ENCODE measurements at regions not wholly inside any gene's neighbourhood (a gene's known extent, or its start where the extent isn't known, plus 50 kb on each side); places are given as distances from the start of the nearest gene placed in this dataset.
"Not testable (repeated sequence)": the region's sequence is repeated elsewhere in the genome, so short reads cannot be mapped to it uniquely, and the experiment has no call there.

DNA sequence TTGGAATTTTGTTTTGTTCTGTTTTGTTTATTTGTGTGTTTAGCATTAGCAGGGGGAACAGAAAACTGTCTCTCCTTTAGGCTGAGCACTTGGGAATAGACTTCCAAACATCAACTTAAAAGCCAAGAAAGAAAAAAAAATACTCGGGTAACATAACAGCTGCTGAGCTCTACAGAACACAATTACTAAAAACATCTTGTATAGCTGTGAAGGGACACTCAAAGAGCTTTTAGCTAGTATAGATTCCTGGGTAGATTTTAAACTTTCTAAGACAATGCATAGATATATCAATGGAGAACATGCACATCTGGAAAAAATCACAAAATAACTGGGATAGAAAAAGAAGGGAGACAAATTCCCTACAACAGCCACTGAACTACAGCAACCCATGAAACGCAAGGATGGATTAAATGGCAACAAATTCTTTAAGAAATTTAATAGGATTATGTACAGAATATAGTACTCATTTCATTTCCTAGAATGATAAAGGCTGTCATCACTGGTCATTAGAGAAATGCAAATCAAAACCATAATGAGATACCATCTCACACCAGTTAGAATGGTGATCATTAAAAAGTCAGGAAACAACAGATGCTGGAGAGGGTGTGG, 174.3 kb upstream of the KRR1 start:
- Histone ChIP-seq H3K27ac (ENCODE audit: extremely low read depth, low read depth, low read length) (no peak overlapping the region), H3K9me3 (ENCODE audit: control insufficient read depth, insufficient read depth, low read depth, low read length) (no peaks in the 10 kb centered on the region), H3K36me3 (ENCODE audit: control insufficient read depth in 2 of 2, insufficient read depth in 1 of 2, low read length in 2 of 2) (no peaks in the 10 kb centered on the region), H3K4me3 (ENCODE audit: low read depth, low read length) (no peak overlapping the region), H3K4me1 (ENCODE audit: control insufficient read depth, insufficient read depth, low read length) (no peaks in the 10 kb centered on the region)
- ChIA-PET POLR2A (no interaction called here), CTCF (no interaction called here)
- no peak for TF ChIP-seq ZNF768 (tag by site-specific recombination; IDR thresholded peaks at IDR 0.05)
- TF ChIP-seq HOXA7 (CRISPR knock-in tag; IDR thresholded peaks at IDR 0.05; ENCODE audit: borderline replicate concordance), result no peak
- TF ChIP-seq, protein P1, sequence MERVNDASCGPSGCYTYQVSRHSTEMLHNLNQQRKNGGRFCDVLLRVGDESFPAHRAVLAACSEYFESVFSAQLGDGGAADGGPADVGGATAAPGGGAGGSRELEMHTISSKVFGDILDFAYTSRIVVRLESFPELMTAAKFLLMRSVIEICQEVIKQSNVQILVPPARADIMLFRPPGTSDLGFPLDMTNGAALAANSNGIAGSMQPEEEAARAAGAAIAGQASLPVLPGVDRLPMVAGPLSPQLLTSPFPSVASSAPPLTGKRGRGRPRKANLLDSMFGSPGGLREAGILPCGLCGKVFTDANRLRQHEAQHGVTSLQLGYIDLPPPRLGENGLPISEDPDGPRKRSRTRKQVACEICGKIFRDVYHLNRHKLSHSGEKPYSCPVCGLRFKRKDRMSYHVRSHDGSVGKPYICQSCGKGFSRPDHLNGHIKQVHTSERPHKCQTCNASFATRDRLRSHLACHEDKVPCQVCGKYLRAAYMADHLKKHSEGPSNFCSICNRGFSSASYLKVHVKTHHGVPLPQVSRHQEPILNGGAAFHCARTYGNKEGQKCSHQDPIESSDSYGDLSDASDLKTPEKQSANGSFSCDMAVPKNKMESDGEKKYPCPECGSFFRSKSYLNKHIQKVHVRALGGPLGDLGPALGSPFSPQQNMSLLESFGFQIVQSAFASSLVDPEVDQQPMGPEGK (tag by site-specific recombination; IDR thresholded peaks at IDR 0.05), result no peak
- TF ChIP-seq GLI2 (tag by site-specific recombination; IDR thresholded peaks at IDR 0.05; ENCODE audit: borderline replicate concordance, low read depth), result no peak
- TF ChIP-seq, protein P2, sequence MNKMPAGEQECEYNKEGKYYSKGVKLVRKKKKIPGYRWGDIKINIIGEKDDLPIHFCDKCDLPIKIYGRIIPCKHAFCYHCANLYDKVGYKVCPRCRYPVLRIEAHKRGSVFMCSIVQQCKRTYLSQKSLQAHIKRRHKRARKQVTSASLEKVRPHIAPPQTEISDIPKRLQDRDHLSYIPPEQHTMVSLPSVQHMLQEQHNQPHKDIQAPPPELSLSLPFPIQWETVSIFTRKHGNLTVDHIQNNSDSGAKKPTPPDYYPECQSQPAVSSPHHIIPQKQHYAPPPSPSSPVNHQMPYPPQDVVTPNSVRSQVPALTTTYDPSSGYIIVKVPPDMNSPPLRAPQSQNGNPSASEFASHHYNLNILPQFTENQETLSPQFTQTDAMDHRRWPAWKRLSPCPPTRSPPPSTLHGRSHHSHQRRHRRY (tag by site-specific recombination; IDR thresholded peaks at IDR 0.05), result no peak
- TF ChIP-seq ZNF157 (tag by site-specific recombination; IDR thresholded peaks at IDR 0.05), result no peak
- no peak for TF ChIP-seq TCF7L2 (IDR thresholded peaks at IDR 0.05; ENCODE audit: borderline replicate concordance, low read depth, low read length)
- TF ChIP-seq ZNF843 (tag by site-specific recombination; IDR thresholded peaks at IDR 0.05), result no peak
- no peak for TF ChIP-seq ZNF521 (tag by site-specific recombination; IDR thresholded peaks at IDR 0.05)
- TF ChIP-seq ZNF112 (tag by site-specific recombination; IDR thresholded peaks at IDR 0.05), result no peak

DNA sequence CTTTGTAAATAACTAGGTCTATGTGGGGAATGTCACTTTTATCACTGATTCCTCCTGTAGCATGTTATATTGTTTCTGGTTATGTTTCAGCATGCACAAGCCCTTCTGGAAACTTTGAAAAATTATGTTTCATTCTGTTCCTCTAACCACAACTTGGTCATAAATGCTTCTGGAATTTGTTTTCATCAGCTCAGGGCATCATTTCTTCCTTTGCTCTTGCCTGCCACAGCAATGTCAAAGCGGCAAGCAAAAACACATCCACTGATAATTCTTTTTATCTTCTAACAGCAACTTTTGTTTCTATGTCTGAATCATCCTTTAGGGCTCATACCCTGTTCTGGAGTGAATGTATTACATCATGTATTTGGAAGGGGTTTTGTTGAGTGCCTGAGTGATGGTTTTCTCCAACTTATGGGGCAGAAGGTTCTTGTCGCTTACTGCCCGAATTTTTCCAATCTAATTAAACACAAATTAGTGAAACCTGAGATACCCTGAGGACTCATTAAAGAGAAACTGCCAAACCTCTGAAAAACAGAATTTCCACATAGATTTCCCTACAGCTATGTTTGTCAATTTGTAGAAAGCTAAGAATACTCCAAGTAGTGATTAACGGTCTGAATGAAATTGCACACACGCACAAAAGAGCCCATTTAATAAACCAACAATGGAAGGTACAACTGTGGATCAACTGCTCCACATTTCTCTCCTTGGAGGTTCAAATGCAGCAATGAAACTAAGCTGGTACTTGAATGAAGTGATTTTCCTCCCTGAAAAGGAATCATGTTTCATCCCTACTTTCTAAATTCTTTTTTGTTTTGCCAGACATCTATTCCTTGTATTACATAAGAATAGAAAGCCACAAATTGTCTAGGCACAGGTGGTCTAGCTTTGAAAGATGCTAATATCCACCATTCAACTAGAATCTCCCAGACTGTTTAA, 173.5 kb upstream of the KRR1 start:
- ChIA-PET POLR2A (no interaction called here), CTCF (interaction anchor here (0.7 kb wide), 1 partner anchor 60 kb away, joined by 3 read pairs; no protein-coding TSS in a partner anchor)
- Histone ChIP-seq H3K36me3 (ENCODE audit: control insufficient read depth in 2 of 2, insufficient read depth in 1 of 2, low read length in 2 of 2) (no peaks in the 10 kb centered on the region), H3K9me3 (ENCODE audit: control insufficient read depth, insufficient read depth, low read depth, low read length) (no peaks in the 10 kb centered on the region), H3K27ac (ENCODE audit: extremely low read depth, low read depth, low read length) (no peak overlapping the region), H3K4me1 (ENCODE audit: control insufficient read depth, insufficient read depth, low read length) (no peaks in the 10 kb centered on the region), H3K4me3 (ENCODE audit: low read depth, low read length) (no peak overlapping the region)
- TF ChIP-seq, protein P3, sequence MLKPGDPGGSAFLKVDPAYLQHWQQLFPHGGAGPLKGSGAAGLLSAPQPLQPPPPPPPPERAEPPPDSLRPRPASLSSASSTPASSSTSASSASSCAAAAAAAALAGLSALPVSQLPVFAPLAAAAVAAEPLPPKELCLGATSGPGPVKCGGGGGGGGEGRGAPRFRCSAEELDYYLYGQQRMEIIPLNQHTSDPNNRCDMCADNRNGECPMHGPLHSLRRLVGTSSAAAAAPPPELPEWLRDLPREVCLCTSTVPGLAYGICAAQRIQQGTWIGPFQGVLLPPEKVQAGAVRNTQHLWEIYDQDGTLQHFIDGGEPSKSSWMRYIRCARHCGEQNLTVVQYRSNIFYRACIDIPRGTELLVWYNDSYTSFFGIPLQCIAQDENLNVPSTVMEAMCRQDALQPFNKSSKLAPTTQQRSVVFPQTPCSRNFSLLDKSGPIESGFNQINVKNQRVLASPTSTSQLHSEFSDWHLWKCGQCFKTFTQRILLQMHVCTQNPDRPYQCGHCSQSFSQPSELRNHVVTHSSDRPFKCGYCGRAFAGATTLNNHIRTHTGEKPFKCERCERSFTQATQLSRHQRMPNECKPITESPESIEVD (tag by site-specific recombination; IDR thresholded peaks at IDR 0.05), result peak; percentile 28; the same call in 1 of the 2 replicates
- peak; percentile 50; the same call in 1 of the 2 replicates for TF ChIP-seq ZNF335 (tag by site-specific recombination; conservative IDR thresholded peaks at IDR 0.05)
- TF ChIP-seq ZBTB21 (tag by site-specific recombination; IDR thresholded peaks at IDR 0.05), result no peak
- TF ChIP-seq MZF1 (tag by site-specific recombination; IDR thresholded peaks at IDR 0.05; ENCODE audit: borderline replicate concordance), result peak; percentile 90; the same call in 1 of the 2 replicates
- TF ChIP-seq, protein P4, sequence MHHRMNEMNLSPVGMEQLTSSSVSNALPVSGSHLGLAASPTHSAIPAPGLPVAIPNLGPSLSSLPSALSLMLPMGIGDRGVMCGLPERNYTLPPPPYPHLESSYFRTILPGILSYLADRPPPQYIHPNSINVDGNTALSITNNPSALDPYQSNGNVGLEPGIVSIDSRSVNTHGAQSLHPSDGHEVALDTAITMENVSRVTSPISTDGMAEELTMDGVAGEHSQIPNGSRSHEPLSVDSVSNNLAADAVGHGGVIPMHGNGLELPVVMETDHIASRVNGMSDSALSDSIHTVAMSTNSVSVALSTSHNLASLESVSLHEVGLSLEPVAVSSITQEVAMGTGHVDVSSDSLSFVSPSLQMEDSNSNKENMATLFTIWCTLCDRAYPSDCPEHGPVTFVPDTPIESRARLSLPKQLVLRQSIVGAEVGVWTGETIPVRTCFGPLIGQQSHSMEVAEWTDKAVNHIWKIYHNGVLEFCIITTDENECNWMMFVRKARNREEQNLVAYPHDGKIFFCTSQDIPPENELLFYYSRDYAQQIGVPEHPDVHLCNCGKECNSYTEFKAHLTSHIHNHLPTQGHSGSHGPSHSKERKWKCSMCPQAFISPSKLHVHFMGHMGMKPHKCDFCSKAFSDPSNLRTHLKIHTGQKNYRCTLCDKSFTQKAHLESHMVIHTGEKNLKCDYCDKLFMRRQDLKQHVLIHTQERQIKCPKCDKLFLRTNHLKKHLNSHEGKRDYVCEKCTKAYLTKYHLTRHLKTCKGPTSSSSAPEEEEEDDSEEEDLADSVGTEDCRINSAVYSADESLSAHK (tag by site-specific recombination; IDR thresholded peaks at IDR 0.05), result peak; percentile 68
- TF ChIP-seq, protein P5, sequence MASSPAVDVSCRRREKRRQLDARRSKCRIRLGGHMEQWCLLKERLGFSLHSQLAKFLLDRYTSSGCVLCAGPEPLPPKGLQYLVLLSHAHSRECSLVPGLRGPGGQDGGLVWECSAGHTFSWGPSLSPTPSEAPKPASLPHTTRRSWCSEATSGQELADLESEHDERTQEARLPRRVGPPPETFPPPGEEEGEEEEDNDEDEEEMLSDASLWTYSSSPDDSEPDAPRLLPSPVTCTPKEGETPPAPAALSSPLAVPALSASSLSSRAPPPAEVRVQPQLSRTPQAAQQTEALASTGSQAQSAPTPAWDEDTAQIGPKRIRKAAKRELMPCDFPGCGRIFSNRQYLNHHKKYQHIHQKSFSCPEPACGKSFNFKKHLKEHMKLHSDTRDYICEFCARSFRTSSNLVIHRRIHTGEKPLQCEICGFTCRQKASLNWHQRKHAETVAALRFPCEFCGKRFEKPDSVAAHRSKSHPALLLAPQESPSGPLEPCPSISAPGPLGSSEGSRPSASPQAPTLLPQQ (tag by site-specific recombination; IDR thresholded peaks at IDR 0.05), result no peak

DNA sequence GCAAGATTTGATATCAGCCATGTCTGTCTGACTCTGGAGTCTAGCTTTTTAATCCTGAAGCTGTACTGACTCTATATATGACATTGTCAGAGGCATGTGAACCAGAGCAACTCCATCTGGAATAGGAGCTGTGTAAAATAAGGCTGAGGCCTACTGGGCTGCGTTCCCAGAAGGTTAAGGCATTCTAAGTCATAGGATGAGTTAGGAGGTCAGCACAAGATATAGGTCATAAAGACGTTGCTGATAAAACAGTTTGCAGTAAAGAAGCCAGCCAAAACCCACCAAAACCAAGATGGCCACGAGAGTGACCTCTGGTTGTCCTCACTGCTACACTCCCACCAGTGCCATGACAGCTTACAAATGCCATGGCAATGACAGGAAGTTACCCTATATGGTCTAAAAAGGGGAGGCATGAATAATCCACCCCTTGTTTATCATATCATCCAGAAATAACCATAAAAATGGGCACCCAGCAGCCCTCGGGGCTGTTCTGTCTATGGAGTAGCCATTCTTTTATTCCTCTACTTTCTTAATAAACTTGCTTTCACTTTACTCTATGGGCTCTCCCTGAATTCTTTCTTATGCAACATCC, 172.7 kb upstream of the KRR1 start:
- H3K9me3 ChIP-seq (ENCODE audit: control insufficient read depth, insufficient read depth, low read depth, low read length); H3K4me3 ChIP-seq (ENCODE audit: low read depth, low read length); POLR2A ChIA-PET; H3K36me3 ChIP-seq (ENCODE audit: control insufficient read depth in 2 of 2, insufficient read depth in 1 of 2, low read length in 2 of 2); H3K4me1 ChIP-seq (ENCODE audit: control insufficient read depth, insufficient read depth, low read length); H3K27ac ChIP-seq (ENCODE audit: extremely low read depth, low read depth, low read length): not testable (repeated sequence)
- CTCF ChIA-PET, result interaction anchor here (0.7 kb wide), 1 partner anchor 59 kb away, joined by 3 read pairs; no protein-coding TSS in a partner anchor
